ENCODE measurements at regions not wholly inside any gene's neighbourhood (a gene's known extent, or its start where the extent isn't known, plus 50 kb on each side); places are given as distances from the start of the nearest gene placed in this dataset.
A peak's percentile ranks its signal among the peaks of the same experiment; 100 is the strongest.

DNA sequence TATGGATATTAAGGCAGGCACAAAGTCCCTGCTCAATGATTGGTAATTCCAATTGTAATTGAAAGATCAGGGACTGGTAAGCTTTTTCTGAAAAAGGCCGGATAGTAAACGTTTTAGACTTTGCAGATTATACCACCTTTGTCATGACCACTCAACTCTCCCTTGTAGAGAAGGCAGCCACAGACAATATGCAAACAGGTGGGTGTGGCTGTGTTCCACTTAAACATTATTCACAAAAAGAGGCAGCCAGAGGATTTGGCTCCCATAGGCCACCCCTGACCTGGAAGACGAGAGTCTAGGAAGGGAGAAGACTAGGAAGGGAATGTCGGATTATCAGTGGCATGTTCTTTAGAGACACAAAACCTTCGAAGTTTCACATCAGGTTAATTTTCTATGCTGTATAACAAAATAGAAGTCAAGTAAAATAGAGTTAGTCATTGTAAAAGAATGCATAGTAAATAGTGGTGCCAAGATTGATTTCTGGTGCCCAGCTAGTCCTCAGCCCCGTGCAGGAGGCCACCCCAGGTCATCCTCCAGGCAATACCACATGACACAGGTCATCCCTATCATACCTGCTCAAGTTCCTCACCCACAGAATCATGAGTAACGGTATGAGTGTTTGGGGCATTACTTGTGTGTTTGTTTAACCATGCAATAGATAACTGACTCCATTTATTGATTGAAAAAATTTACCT is 193.8 kb downstream of the PLPP4 start:
- Histone ChIP-seq H3K36me3 (no peaks in the 10 kb centered on the region), H3K9me3 (ENCODE audit: severe bottlenecking) (no peaks in the 10 kb centered on the region), H3K27me3 (ENCODE audit: insufficient read depth, low read depth, severe bottlenecking) (no peaks in the 10 kb centered on the region), H3K4me3 (ENCODE audit: low read depth, low read length) (no peak overlapping the region), H3K27ac (no peak overlapping the region)
- DNase-seq: no peak
- TF ChIP-seq, protein P1, sequence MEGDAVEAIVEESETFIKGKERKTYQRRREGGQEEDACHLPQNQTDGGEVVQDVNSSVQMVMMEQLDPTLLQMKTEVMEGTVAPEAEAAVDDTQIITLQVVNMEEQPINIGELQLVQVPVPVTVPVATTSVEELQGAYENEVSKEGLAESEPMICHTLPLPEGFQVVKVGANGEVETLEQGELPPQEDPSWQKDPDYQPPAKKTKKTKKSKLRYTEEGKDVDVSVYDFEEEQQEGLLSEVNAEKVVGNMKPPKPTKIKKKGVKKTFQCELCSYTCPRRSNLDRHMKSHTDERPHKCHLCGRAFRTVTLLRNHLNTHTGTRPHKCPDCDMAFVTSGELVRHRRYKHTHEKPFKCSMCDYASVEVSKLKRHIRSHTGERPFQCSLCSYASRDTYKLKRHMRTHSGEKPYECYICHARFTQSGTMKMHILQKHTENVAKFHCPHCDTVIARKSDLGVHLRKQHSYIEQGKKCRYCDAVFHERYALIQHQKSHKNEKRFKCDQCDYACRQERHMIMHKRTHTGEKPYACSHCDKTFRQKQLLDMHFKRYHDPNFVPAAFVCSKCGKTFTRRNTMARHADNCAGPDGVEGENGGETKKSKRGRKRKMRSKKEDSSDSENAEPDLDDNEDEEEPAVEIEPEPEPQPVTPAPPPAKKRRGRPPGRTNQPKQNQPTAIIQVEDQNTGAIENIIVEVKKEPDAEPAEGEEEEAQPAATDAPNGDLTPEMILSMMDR (IDR thresholded peaks at IDR 0.05; ENCODE audit: low read depth, low read length): no peak

DNA sequence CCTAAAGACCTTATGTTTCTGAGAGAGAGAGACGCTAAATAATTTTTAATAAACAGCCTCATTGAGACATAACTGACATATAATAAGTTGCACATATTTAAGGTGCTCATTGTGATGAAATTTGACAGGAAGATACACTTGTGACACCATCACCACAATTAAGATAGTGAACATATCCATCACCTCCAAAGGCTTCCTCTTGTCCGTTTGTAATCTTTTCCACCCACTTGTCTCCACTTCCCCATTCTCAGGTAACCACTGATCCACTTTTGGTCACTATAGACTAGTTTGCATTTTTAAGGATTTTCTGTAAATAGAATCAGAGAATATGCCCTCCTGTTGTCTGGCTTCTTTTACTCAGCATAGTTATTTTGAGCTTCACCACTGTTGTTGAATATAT is 195.1 kb upstream of the WDR11 start:
- no peak for DNase-seq
- no peak overlapping the region for H3K27ac ChIP-seq
- H3K9me3 ChIP-seq (ENCODE audit: severe bottlenecking): no peaks in the 10 kb centered on the region
- no peaks in the 10 kb centered on the region for H3K27me3 ChIP-seq (ENCODE audit: insufficient read depth, low read depth, severe bottlenecking)
- TF ChIP-seq, protein P1 (IDR thresholded peaks at IDR 0.05; ENCODE audit: low read depth, low read length): no peak
- no peaks in the 10 kb centered on the region for H3K36me3 ChIP-seq
- H3K4me3 ChIP-seq (ENCODE audit: low read depth, low read length): no peak overlapping the region

DNA sequence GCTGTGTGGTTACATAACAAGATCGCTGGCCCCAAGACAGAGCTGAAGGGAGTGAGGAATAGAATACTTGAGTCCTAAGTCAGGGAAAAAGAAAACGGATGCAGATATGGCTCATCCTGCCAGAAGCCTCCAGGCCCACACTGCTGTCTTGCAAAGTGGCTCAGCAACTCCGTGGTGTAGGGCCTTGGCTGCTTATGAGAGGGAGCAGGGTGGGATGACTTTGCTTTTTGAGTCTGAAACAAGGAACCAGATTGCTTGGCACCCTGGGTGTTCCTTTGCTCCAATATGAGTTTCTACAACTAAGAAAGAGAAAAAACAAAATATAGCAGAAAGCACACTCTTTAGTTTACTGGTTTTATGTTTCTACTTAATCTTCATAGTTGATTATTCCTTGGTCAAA is 193.8 kb upstream of the WDR11 start:
- Histone ChIP-seq H3K4me3 (ENCODE audit: low read depth, low read length) (no peak overlapping the region), H3K27me3 (ENCODE audit: insufficient read depth, low read depth, severe bottlenecking) (no peaks in the 10 kb centered on the region), H3K27ac (no peak overlapping the region), H3K9me3 (ENCODE audit: severe bottlenecking) (no peaks in the 10 kb centered on the region), H3K36me3 (no peaks in the 10 kb centered on the region)
- TF ChIP-seq, protein P1 (IDR thresholded peaks at IDR 0.05; ENCODE audit: low read depth, low read length): no peak
- DNase-seq: no peak

DNA sequence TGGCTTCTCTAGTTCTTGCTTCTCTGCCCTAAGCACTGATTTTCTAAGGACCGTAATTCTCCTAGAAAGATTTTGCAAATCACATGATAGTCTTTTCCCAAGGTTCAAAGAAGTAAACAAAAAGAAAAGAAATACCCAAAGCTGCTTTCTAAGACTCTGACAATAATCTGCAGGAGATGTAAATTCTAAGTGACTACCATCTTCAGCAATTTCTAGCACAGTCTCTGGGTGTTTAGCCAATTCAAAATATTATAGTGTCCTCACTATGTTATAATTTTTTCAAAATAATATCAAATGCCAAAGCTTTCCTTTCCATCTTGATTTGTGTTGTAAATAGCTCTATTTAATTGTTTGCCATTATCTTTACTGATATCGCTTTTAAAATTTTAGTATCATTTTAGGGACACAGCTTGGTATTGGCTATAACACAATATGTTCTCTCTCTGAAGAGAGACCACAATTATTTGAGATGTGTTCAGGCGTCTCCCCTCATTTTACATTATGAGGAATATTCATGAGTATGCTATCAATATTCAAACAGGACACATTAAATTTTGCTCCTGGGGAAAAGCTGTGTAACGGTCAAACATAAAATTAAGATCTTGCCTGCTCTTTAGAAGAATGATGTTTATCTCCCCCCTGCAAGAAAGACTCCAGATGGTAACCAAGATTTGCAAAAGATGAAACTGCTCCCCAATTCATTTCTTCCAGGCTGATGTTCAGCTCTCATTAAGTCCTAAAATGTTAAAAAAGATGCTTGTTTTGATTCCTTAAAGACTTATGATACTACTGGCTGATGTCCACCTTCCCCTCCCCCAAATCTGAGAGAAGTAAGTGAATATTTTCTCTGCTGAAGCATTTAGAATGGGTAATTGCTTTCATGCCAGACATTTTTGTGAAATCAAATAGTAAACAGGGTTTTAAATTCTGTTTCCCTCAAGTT is 191.9 kb upstream of the WDR11 start:
- no peak for DNase-seq
- Histone ChIP-seq H3K27me3 (ENCODE audit: insufficient read depth, low read depth, severe bottlenecking) (no peaks in the 10 kb centered on the region), H3K36me3 (no peaks in the 10 kb centered on the region), H3K27ac (no peak overlapping the region), H3K9me3 (ENCODE audit: severe bottlenecking) (no peaks in the 10 kb centered on the region), H3K4me3 (ENCODE audit: low read depth, low read length) (no peak overlapping the region)
- TF ChIP-seq, protein P1 (IDR thresholded peaks at IDR 0.05; ENCODE audit: low read depth, low read length): no peak

DNA sequence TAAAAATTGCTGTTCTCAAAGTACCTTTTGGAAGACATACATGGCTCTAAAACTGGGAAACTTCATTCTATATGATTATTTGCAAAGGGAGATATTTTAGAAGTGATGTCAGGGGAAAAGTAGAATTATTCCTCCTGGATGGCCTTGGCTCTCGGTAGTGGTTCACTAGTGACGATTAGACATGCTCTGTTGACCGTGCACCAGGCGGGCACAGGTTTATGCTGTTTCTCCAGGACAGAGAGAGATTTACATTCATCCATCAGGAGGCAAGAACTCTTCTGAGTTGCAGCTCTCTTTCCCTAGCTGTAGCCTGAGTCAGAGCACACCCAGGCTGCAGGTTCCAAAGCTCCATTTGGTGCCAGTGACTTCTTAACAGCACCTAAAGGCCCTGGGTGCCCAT is 184.9 kb upstream of the WDR11 start:
- peak; percentile 57 for DNase-seq
- peak overlapping the region; percentile 41 for H3K27ac ChIP-seq
- TF ChIP-seq, protein P1 (IDR thresholded peaks at IDR 0.05; ENCODE audit: low read depth, low read length): no peak
- H3K27me3 ChIP-seq (ENCODE audit: insufficient read depth, low read depth, severe bottlenecking): no peaks in the 10 kb centered on the region
- no peaks in the 10 kb centered on the region for H3K9me3 ChIP-seq (ENCODE audit: severe bottlenecking)
- H3K4me3 ChIP-seq (ENCODE audit: low read depth, low read length): no peak overlapping the region
- no peaks in the 10 kb centered on the region for H3K36me3 ChIP-seq
